GM18907 (cell line): ENCODE measurements at regions not wholly inside any gene's neighbourhood (a gene's known extent, or its start where the extent isn't known, plus 50 kb on each side); places are given as distances from the start of the nearest gene placed in this dataset.
"Not testable (repeated sequence)": the region's sequence is repeated elsewhere in the genome, so short reads cannot be mapped to it uniquely, and the experiment has no call there.

ENCODE experiments used
- ATAC-seq: cut with Tn5 transposase; IDR thresholded peaks from one replicate; pipeline ENCODE4 v1.9.1; 2021; ENCODE audit warnings: mild to moderate bottlenecking, moderate library complexity; ENCODE audit not compliant: unreplicated experiment

GRCh38 chr12:124654666-124655047 is 87.2 kb upstream of the NCOR2 start:
- no peak for ATAC-seq

GRCh38 chr12:124653169-124653931 is 85.9 kb upstream of the NCOR2 start:
- no peak for ATAC-seq

- ATAC-seq, result no peak
Measured at GRCh38 chr12:124652661-124653060, 85.2 kb upstream of the NCOR2 start.

GRCh38 chr12:124651516-124652273 is 84.3 kb upstream of the NCOR2 start:
- ATAC-seq, result no peak

- ATAC-seq, result no peak
Measured at GRCh38 chr12:124650912-124651311, 83.5 kb upstream of the NCOR2 start.

- no peak for ATAC-seq
Measured at GRCh38 chr12:124648710-124649384, 81.4 kb upstream of the NCOR2 start.

- ATAC-seq, result no peak
Measured at GRCh38 chr12:124647316-124647715, 79.9 kb upstream of the NCOR2 start.

GRCh38 chr12:124646385-124647230 is 79.2 kb upstream of the NCOR2 start:
- ATAC-seq, result no peak

GRCh38 chr12:124645530-124646244 is 78.3 kb upstream of the NCOR2 start:
- ATAC-seq, result no peak

- not testable (repeated sequence) for ATAC-seq
Measured at GRCh38 chr12:124643768-124644167, 76.4 kb upstream of the NCOR2 start.

GRCh38 chr12:124642105-124642504 is 74.7 kb upstream of the NCOR2 start:
- ATAC-seq, result no peak

- ATAC-seq, result no peak
Measured at GRCh38 chr12:124641591-124641990, 74.2 kb upstream of the NCOR2 start.

GRCh38 chr12:124640056-124640455 is 72.6 kb upstream of the NCOR2 start:
- no peak for ATAC-seq

- ATAC-seq, result no peak
Measured at GRCh38 chr12:124639122-124639806, 71.9 kb upstream of the NCOR2 start.

- ATAC-seq, result no peak
Measured at GRCh38 chr12:124637581-124637981, 70.2 kb upstream of the NCOR2 start.

GRCh38 chr12:124637163-124637562 is 69.8 kb upstream of the NCOR2 start:
- no peak for ATAC-seq

- ATAC-seq, result no peak
Measured at GRCh38 chr12:124636138-124636978, 68.9 kb upstream of the NCOR2 start.

GRCh38 chr12:124635316-124635715 is 67.9 kb upstream of the NCOR2 start:
- ATAC-seq, result no peak
